WTC11 (cell line): ENCODE measurements at regions not wholly inside any gene's neighbourhood (a gene's known extent, or its start where the extent isn't known, plus 50 kb on each side); places are given as distances from the start of the nearest gene placed in this dataset.

ENCODE experiments used
- ATAC-seq: fragments of 200-7000 bp; cut with Tn5 transposase; 2 replicates; pipeline ENCODE4 v1.10.0; 2021; ENCODE audit warnings: mild to moderate bottlenecking, moderate library complexity
- CTCF ChIA-PET: fragments of 300-600 bp; sonication (Branson Sonifier 250); formaldehyde crosslinking; loops from one replicate; lab custom pipeline; 2021; ENCODE audit warnings: antibody characterized with exemption; lab: Charles Lee
- POLR2A ChIA-PET: fragments of 350-600 bp; sonication (Branson Sonifier 250); formaldehyde crosslinking; loops from one replicate; lab custom pipeline; 2021; ENCODE audit warnings: antibody characterized with exemption; lab: Charles Lee
- DNase-seq: peaks from one replicate; pipeline ENCODE4 v3.0.0; 2021; ENCODE audit warnings: low spot score
- H3K27ac Mint-ChIP-seq: 2 replicates; pipeline ENCODE4 v1.8.0; 2021; ENCODE audit warnings: mixed read lengths
- H3K27me3 Mint-ChIP-seq: 2 replicates; pipeline ENCODE4 v1.8.0; 2021; ENCODE audit warnings: low read depth, mild to moderate bottlenecking, moderate library complexity, mixed read lengths
- H3K36me3 Mint-ChIP-seq: 2 replicates; pipeline ENCODE4 v1.8.0; 2021; ENCODE audit warnings: mixed read lengths
- H3K4me1 Mint-ChIP-seq: 2 replicates; pipeline ENCODE4 v1.8.0; 2022; ENCODE audit warnings: mixed read lengths
- H3K4me3 Mint-ChIP-seq: 2 replicates; pipeline ENCODE4 v1.8.0; 2021; ENCODE audit warnings: mild to moderate bottlenecking, moderate library complexity, mixed read lengths
- H3K9me3 Mint-ChIP-seq: 2 replicates; pipeline ENCODE4 v1.8.0; 2021; ENCODE audit warnings: mixed read lengths
- ATF1 ChIP-seq: sonication (generic); formaldehyde crosslinking; IDR thresholded peaks from 2 replicates; pipeline ENCODE4 v1.8.1; 2023; ENCODE audit warnings: mild to moderate bottlenecking, moderate library complexity, missing genetic modification reagents
- EMX1 ChIP-seq: fragments of 250-450 bp; sonication (Bioruptor Pico); IDR thresholded peaks from 2 replicates; pipeline ENCODE4 v1.8.0; 2021; ENCODE audit warnings: mild to moderate bottlenecking
- GABPB1 ChIP-seq: sonication (generic); formaldehyde crosslinking; IDR thresholded peaks from 2 replicates; pipeline ENCODE4 v1.8.1; 2023; ENCODE audit warnings: mild to moderate bottlenecking, missing genetic modification reagents
- MXD4 ChIP-seq: fragments of 250-450 bp; sonication (Bioruptor Pico); IDR thresholded peaks from 2 replicates; pipeline ENCODE4 v1.8.0; 2021; ENCODE audit warnings: mild to moderate bottlenecking, moderate library complexity, borderline replicate concordance
- NFATC4 ChIP-seq: fragments of 250-450 bp; sonication (Bioruptor Pico); IDR thresholded peaks from 2 replicates; pipeline ENCODE4 v1.9.0; 2021; ENCODE audit warnings: mild to moderate bottlenecking
- NR3C1 ChIP-seq: sonication (generic); formaldehyde crosslinking; conservative IDR thresholded peaks from 2 replicates; pipeline ENCODE4 v1.8.1; 2023; ENCODE audit warnings: low read depth, mild to moderate bottlenecking, missing genetic modification reagents
- SMAD4 ChIP-seq: sonication (generic); formaldehyde crosslinking; IDR thresholded peaks from 2 replicates; pipeline ENCODE4 v1.8.0; 2022; ENCODE audit warnings: mild to moderate bottlenecking, missing genetic modification reagents
- SP1 ChIP-seq: sonication (generic); formaldehyde crosslinking; conservative IDR thresholded peaks from 2 replicates; pipeline ENCODE4 v1.8.1; 2022; ENCODE audit warnings: missing genetic modification reagents
- TEAD1 ChIP-seq: sonication (generic); formaldehyde crosslinking; IDR thresholded peaks from 2 replicates; pipeline ENCODE4 v1.8.0; 2022; ENCODE audit warnings: mild to moderate bottlenecking, missing genetic modification reagents
- ZBTB21 ChIP-seq: sonication (generic); formaldehyde crosslinking; IDR thresholded peaks from 2 replicates; pipeline ENCODE4 v1.8.1; 2023; ENCODE audit warnings: mild to moderate bottlenecking, missing genetic modification reagents, borderline replicate concordance
- TF ChIP-seq, protein P1 (sequence below): sonication (generic); formaldehyde crosslinking; IDR thresholded peaks from 2 replicates; pipeline ENCODE4 v1.8.1; 2023; ENCODE audit warnings: mild to moderate bottlenecking, missing genetic modification reagents, borderline replicate concordance
- TF ChIP-seq, protein P2 (sequence below): sonication (generic); formaldehyde crosslinking; IDR thresholded peaks from 2 replicates; pipeline ENCODE4 v1.8.1; 2023; ENCODE audit warnings: mild to moderate bottlenecking, missing genetic modification reagents, moderate library complexity
- TF ChIP-seq, protein P3 (sequence below): sonication (generic); formaldehyde crosslinking; IDR thresholded peaks from 2 replicates; pipeline ENCODE4 v1.8.0; 2022; ENCODE audit warnings: mild to moderate bottlenecking, missing genetic modification reagents
- TF ChIP-seq, protein P4 (sequence below): sonication (generic); formaldehyde crosslinking; IDR thresholded peaks from 2 replicates; pipeline ENCODE4 v1.8.1; 2023; ENCODE audit warnings: mild to moderate bottlenecking, missing genetic modification reagents, moderate library complexity
- TF ChIP-seq, protein P5 (sequence below): sonication (generic); formaldehyde crosslinking; IDR thresholded peaks from 2 replicates; pipeline ENCODE4 v1.8.0; 2023; ENCODE audit warnings: mild to moderate bottlenecking, missing genetic modification reagents
- TF ChIP-seq, protein P6 (sequence below): sonication (generic); formaldehyde crosslinking; IDR thresholded peaks from 2 replicates; pipeline ENCODE4 v1.8.0; 2022; ENCODE audit warnings: missing genetic modification reagents
- TF ChIP-seq, protein P7 (sequence below): sonication (generic); formaldehyde crosslinking; IDR thresholded peaks from 2 replicates; pipeline ENCODE4 v1.8.1; 2022; ENCODE audit warnings: missing genetic modification reagents, borderline replicate concordance

DNA sequence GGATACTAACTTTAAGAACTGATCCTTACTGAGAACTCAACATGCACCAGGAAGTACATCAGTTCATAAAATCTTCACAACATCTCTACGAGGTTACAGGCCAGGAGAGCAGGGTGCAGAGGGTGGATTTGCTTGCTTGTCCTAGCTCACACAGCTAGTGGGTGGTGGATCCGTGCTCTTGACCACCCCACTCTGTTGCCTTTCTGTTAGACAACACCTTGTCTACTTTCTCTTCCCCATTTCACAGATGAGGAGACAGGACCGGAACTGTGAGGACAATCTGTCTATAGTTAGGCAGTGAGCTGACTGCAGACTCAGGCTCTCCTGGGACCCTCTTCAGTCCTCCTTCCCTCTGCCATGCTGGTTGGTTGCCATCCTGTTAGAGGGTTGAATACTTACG is 221.7 kb upstream of the TLE3 start (continued):
- TF ChIP-seq, protein P1, sequence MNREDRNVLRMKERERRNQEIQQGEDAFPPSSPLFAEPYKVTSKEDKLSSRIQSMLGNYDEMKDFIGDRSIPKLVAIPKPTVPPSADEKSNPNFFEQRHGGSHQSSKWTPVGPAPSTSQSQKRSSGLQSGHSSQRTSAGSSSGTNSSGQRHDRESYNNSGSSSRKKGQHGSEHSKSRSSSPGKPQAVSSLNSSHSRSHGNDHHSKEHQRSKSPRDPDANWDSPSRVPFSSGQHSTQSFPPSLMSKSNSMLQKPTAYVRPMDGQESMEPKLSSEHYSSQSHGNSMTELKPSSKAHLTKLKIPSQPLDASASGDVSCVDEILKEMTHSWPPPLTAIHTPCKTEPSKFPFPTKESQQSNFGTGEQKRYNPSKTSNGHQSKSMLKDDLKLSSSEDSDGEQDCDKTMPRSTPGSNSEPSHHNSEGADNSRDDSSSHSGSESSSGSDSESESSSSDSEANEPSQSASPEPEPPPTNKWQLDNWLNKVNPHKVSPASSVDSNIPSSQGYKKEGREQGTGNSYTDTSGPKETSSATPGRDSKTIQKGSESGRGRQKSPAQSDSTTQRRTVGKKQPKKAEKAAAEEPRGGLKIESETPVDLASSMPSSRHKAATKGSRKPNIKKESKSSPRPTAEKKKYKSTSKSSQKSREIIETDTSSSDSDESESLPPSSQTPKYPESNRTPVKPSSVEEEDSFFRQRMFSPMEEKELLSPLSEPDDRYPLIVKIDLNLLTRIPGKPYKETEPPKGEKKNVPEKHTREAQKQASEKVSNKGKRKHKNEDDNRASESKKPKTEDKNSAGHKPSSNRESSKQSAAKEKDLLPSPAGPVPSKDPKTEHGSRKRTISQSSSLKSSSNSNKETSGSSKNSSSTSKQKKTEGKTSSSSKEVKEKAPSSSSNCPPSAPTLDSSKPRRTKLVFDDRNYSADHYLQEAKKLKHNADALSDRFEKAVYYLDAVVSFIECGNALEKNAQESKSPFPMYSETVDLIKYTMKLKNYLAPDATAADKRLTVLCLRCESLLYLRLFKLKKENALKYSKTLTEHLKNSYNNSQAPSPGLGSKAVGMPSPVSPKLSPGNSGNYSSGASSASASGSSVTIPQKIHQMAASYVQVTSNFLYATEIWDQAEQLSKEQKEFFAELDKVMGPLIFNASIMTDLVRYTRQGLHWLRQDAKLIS: no peak
- no peak for TF ChIP-seq NR3C1 (CRISPR knock-in tag)
- TF ChIP-seq, protein P2, sequence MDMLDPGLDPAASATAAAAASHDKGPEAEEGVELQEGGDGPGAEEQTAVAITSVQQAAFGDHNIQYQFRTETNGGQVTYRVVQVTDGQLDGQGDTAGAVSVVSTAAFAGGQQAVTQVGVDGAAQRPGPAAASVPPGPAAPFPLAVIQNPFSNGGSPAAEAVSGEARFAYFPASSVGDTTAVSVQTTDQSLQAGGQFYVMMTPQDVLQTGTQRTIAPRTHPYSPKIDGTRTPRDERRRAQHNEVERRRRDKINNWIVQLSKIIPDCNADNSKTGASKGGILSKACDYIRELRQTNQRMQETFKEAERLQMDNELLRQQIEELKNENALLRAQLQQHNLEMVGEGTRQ: no peak

DNA sequence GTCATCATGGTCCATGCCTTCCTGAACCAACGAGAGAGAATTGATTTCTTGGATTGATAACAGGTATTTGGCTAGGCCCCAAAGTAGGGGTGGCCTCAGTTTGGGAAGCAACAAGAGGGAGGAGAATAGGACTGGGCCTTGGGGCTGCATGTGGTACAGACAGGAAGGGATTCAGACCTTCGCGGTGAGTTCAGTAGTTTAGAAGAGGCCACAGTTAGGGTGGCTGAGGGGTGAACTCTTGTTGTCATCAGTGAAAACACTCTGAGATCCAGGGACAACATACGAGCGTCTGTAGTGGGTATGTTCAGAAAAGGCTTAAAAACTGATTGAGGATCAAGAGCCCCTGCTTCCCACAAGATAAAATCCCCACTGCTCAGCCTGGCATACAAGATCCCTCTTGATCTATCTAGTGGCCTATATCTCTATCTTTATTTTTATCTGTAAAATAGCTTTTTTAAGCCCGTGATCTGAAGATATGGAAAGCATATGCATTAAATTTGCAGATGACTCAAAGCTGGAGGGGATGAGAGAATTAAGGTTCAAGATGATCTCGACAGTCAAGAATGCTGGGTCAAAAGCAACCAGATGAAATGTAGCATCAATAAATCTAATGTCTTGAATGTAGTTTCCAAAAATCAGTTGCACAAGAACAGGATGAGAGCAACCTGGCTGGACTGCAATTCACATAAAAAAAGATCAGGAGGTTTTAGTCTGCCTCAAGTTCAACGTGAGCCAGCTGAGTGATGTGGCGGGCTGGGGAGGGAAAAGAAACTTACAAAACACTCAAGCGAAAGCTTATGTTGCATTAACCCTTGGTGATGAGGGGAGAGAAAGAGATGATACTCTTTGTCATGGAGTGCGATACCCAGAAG is 221.1 kb upstream of the TLE3 start:
- Mint-ChIP-seq H3K36me3 (no peaks in the 10 kb centered on the region), H3K27me3 (no peaks in the 10 kb centered on the region), H3K4me3 (no peak overlapping the region), H3K9me3 (no peaks in the 10 kb centered on the region), H3K27ac (no peak overlapping the region), H3K4me1 (peaks cover 21% of the 10 kb centered on the region)
- POLR2A ChIA-PET: no interaction called here
- ATAC-seq (no peak), DNase-seq (no peak)
- no peak for TF ChIP-seq EMX1
- TF ChIP-seq TEAD1 (CRISPR knock-in tag): no peak
- TF ChIP-seq SMAD4: no peak
- no peak for TF ChIP-seq MXD4 (CRISPR knock-in tag)
- TF ChIP-seq, protein P3, sequence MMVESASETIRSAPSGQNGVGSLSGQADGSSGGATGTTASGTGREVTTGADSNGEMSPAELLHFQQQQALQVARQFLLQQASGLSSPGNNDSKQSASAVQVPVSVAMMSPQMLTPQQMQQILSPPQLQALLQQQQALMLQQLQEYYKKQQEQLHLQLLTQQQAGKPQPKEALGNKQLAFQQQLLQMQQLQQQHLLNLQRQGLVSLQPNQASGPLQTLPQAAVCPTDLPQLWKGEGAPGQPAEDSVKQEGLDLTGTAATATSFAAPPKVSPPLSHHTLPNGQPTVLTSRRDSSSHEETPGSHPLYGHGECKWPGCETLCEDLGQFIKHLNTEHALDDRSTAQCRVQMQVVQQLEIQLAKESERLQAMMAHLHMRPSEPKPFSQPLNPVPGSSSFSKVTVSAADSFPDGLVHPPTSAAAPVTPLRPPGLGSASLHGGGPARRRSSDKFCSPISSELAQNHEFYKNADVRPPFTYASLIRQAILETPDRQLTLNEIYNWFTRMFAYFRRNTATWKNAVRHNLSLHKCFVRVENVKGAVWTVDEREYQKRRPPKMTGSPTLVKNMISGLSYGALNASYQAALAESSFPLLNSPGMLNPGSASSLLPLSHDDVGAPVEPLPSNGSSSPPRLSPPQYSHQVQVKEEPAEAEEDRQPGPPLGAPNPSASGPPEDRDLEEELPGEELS (CRISPR knock-in tag): no peak
- TF ChIP-seq NR3C1 (CRISPR knock-in tag): no peak
- TF ChIP-seq, protein P2: no peak
- no peak for TF ChIP-seq ZBTB21 (CRISPR knock-in tag)
- no peak for TF ChIP-seq SP1 (CRISPR knock-in tag)
- no peak for TF ChIP-seq GABPB1 (CRISPR knock-in tag)
- no peak for TF ChIP-seq NFATC4
- TF ChIP-seq, protein P4, sequence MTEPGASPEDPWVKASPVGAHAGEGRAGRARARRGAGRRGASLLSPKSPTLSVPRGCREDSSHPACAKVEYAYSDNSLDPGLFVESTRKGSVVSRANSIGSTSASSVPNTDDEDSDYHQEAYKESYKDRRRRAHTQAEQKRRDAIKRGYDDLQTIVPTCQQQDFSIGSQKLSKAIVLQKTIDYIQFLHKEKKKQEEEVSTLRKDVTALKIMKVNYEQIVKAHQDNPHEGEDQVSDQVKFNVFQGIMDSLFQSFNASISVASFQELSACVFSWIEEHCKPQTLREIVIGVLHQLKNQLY (CRISPR knock-in tag): no peak
- TF ChIP-seq, protein P5, sequence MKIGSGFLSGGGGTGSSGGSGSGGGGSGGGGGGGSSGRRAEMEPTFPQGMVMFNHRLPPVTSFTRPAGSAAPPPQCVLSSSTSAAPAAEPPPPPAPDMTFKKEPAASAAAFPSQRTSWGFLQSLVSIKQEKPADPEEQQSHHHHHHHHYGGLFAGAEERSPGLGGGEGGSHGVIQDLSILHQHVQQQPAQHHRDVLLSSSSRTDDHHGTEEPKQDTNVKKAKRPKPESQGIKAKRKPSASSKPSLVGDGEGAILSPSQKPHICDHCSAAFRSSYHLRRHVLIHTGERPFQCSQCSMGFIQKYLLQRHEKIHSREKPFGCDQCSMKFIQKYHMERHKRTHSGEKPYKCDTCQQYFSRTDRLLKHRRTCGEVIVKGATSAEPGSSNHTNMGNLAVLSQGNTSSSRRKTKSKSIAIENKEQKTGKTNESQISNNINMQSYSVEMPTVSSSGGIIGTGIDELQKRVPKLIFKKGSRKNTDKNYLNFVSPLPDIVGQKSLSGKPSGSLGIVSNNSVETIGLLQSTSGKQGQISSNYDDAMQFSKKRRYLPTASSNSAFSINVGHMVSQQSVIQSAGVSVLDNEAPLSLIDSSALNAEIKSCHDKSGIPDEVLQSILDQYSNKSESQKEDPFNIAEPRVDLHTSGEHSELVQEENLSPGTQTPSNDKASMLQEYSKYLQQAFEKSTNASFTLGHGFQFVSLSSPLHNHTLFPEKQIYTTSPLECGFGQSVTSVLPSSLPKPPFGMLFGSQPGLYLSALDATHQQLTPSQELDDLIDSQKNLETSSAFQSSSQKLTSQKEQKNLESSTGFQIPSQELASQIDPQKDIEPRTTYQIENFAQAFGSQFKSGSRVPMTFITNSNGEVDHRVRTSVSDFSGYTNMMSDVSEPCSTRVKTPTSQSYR: no peak
- TF ChIP-seq, protein P6, sequence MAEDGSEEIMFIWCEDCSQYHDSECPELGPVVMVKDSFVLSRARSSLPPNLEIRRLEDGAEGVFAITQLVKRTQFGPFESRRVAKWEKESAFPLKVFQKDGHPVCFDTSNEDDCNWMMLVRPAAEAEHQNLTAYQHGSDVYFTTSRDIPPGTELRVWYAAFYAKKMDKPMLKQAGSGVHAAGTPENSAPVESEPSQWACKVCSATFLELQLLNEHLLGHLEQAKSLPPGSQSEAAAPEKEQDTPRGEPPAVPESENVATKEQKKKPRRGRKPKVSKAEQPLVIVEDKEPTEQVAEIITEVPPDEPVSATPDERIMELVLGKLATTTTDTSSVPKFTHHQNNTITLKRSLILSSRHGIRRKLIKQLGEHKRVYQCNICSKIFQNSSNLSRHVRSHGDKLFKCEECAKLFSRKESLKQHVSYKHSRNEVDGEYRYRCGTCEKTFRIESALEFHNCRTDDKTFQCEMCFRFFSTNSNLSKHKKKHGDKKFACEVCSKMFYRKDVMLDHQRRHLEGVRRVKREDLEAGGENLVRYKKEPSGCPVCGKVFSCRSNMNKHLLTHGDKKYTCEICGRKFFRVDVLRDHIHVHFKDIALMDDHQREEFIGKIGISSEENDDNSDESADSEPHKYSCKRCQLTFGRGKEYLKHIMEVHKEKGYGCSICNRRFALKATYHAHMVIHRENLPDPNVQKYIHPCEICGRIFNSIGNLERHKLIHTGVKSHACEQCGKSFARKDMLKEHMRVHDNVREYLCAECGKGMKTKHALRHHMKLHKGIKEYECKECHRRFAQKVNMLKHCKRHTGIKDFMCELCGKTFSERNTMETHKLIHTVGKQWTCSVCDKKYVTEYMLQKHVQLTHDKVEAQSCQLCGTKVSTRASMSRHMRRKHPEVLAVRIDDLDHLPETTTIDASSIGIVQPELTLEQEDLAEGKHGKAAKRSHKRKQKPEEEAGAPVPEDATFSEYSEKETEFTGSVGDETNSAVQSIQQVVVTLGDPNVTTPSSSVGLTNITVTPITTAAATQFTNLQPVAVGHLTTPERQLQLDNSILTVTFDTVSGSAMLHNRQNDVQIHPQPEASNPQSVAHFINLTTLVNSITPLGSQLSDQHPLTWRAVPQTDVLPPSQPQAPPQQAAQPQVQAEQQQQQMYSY: no peak
- TF ChIP-seq, protein P7, sequence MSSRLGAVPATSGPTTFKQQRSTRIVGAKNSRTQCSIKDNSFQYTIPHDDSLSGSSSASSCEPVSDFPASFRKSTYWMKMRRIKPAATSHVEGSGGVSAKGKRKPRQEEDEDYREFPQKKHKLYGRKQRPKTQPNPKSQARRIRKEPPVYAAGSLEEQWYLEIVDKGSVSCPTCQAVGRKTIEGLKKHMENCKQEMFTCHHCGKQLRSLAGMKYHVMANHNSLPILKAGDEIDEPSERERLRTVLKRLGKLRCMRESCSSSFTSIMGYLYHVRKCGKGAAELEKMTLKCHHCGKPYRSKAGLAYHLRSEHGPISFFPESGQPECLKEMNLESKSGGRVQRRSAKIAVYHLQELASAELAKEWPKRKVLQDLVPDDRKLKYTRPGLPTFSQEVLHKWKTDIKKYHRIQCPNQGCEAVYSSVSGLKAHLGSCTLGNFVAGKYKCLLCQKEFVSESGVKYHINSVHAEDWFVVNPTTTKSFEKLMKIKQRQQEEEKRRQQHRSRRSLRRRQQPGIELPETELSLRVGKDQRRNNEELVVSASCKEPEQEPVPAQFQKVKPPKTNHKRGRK (CRISPR knock-in tag): no peak
- TF ChIP-seq ATF1 (CRISPR knock-in tag): no peak
- CTCF ChIA-PET: no interaction called here
